Hematopoietic multipotent progenitor cell (in vitro differentiated cells): ENCODE measurements at regions not wholly inside any gene's neighbourhood (a gene's known extent, or its start where the extent isn't known, plus 50 kb on each side); places are given as distances from the start of the nearest gene placed in this dataset.
"Not testable (repeated sequence)": the region's sequence is repeated elsewhere in the genome, so short reads cannot be mapped to it uniquely, and the experiment has no call there.

Experiments
- DNase-seq, 3 donors: peaks; one replicate each; pipeline ENCODE4 v3.0.0-alpha.2; 2011 to 2015; ENCODE audit warnings: low read depth in 2 of 3, low spot score in 2 of 3

DNA sequence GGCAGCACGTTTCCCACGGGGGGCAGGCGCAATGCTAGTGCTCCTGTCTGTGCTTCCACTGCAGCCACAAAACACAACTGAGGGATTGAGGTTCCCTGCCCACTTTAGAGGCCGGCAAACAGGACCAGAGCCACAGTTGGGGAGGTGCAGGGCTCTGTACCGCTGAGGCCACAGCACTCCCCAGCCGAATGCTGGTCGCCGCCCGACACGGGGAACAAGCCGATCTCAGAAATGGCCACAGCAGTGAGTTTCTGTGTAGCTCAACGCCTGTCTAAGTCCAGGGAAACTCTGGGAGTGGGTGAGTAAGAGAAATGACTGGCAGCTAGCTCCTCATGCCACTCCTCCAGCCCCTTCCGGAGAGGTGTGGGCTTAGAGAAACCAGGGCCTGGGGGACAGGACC is 194.0 kb upstream of the VWC2 start:
- no peak for DNase-seq

DNA sequence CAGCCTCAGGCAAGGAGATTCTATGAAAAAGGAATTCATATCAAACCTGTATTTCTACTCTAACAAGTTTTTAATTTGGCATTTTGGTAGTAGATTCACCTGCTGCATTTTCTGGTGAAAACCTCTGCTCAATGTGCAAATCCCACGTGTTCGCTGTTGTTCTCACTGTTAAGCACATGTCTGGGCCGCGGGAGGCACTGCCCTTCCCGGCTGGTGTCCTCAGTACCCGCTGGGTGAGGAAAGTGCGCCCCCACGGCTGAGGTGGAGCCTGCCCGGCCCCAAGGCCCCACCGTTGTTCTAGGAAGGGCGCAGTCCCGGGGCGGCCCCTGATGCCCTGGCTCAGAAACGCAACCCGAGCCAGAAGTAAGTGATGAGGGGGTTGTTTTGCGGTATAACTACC is 193.4 kb upstream of the VWC2 start:
- no peak for DNase-seq

DNA sequence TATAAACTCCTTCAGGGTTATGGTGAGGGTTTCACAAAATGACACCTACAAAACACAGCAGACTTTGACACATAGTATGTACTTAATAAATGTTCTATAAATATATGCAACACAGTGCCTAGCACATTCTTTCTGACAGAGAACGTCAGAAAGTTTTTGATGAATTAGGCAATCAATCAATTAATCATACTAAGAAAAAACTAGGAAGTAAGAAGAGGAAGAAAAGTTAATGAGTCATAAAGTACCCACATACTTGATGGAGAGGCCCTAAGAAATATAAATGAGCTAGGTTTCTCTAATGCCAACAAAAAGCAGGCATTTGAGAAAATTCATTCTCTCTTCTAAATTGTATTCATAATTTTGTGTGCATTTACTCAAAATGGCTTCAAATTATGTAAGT is 192.7 kb upstream of the VWC2 start:
- peak in 1 of 3 donors; percentile 4 for DNase-seq

DNA sequence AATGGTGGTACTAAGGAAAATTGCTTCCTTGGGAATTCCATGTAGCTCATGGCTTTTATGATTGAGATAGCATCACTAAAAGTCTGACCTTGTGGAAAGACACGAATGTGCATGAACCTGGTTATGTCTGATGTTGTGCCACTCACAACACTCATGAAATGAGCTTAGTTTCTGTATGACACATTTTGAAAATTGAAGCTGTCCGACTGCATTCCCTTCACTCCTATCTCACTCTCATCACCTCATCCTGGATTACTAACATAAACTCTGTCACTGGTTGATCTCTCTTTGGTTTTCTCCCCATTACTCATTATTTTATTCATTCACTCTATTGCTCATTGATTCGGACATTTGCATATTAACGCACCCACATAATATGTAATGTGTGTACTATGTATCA is 190.0 kb upstream of the VWC2 start:
- DNase-seq, result no peak

DNA sequence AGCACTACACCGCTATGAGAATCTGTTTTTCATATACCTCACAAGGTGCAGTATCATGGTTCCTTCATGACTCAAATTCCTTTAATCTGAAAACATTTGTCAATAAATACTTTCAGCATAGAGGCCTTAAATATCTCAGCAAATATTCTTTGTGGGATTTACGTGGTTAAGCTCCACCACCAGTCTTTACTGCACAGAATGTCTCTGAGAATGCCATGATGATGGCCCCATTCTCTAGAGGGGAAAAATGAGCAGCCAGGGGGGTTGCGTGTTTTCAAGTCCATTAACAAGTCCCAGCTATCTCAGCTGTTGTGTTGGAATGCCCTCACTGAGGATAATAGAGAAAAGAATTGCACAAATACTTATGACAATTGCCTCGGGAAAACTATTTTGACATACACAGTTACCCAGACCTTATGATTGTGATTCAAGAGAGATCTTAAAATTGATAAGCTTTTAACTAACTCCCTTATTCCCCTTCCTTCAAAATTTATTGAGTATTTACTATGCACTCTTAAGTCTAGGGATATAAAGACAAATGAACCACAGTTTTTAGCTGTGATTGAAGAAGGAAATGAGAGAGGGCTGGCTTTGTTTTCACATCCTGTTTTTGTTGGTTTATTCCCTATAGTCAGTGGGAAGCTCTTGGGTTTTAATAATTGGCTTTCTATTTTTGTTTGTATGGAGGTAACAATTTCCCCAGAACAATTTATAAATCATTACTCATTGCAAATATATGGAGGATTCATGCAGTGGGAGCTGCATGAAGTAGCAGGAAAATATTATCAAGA is 176.5 kb upstream of the VWC2 start:
- DNase-seq, result no peak

DNA sequence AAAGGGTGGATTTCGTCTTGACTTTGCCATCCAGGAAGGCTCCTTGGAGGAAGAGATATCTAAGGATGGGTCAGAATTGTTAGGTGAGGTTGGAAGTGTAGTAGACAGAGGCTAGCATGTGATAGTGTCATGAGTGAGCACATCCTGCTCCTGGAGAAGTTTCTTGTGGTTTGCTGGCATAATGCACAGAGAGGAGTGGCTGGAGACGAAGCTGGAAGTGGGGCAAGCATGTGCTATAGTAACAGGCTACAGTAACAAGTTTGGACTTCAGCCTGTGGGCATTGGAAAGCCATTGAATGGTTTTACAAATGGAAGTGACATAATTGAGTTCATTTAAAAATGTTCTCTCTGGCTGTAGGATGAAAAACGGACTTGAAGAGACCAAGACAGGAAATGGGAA is 175.6 kb upstream of the VWC2 start:
- no peak for DNase-seq

DNA sequence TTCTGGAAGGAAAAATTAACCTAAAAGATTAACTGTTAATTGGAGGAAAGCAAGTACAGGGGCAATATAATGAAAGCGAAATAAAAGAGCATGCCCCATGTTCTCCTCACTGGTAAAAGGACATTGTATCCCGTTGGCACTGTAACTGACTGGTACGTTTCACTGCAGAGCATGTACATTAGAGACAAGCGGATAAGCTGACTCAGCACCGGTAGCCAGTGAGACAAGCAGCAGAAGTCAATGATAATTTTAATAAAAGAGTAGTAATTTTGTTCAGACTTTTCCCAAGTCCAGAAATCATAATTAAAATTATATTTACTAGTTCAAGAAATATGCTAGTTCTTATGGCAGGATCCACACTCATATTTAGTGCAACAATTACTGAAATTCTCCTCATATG is 161.5 kb upstream of the VWC2 start:
- DNase-seq, result no peak

DNA sequence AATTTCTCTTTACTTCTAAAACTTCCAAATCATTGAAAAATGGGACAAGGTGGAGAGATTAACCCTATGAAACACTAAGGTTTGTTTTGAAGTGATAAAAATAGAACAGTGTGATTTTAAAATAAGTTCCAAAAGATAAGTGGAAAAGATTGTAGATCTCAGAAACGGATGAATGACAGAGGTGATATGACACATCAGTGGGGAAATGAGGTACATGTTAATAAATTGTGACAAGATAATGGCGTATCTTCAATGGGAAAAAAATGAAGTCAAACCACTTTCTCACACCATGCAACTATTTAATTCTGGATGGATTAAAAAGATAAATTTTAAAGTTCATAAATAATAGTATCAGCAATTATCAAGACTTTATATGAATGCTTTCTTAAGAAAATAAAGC is 159.7 kb upstream of the VWC2 start:
- DNase-seq, result no peak

DNA sequence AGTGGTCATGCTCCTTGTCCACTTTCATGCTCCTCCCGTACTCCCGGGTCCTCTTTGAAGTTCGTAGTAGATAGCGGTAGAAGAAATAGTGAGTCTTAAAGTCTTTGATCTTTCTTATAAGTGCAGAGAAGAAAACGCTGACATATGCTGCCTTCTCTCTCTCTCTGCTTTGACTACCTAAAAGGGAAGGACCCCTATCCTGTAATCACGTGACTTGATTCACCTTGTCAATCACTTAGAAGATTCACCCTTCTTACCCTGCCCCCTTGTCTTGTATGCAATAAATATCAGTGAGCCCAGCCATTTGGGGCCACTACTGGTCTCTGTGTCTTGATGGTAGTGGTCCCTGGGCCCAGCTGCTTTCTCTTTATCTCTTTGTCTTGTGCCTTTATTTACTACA is 158.5 kb upstream of the VWC2 start:
- not testable (repeated sequence) for DNase-seq

DNA sequence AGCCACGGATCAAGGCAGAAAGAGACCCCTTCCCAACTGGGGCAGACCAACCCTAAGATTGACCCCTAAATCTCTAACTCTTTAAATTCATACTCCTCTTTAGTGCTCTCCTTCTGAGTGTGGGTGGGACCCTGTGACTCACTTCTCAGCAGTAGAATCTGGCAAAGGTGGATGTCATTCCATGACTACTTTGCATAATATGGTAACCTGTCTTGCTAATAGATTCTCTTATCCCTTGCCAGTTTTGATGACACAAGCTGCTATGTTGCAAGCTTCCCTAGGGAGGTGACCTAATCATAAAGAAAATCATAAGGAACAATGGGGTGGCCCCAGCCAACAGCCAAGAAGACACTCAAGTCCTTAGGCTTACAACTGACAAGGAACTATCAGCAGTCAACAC is 155.4 kb upstream of the VWC2 start:
- no peak for DNase-seq

DNA sequence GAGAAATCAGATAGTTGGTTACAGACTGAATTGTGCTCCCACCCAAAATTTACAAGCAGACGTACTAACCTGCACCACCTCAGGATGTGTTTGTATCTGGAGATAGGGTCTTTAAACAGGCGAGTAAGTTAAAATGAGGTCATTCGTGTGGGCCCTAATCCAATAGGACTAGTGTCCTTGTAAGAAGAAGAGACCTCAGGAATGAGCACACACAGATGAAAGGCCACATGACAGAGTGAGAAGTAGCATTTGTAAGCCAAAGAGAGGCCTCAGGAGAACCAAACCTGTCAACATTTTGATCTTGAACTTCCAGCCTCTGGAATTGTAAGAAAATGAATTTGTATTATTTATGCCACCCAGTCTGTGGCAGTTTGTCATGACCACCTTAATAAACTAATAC is 149.5 kb upstream of the VWC2 start:
- no peak for DNase-seq

DNA sequence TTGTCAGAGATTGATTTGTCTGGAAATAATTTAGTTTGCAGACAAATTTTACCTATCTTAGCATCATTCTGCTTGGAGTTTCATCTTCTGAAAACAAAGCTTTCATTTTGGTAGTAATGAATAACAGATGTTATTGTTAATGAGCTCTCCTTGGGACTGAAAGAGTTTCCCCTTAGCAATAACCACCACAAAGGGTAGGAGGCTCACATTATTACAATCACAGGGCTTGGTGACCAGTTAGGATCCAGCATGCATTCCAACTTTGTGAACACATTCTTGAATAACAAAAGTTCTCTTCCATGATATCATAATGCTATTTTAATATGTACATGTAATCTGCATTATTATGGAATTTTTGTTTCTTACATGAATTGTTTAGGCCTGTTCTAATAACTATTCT is 148.8 kb upstream of the VWC2 start:
- DNase-seq, result no peak

DNA sequence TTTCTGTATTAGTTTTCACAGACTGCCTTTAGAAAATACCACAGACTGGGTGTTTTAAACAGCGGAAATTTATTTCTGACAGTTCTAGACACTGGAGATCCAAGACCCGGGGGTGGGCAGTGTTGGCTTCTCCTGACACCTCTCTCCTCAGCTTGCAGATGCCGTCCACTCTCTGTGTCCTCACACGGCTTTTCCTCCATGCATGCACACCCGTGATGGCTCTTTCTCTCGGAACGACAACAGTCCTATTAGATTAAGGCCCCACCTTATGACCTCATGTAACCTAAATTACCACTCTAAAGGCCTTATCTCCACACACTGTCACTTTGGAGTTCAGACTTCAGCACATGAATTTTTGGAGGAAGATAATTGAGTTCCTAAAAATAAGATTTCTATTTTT is 142.9 kb upstream of the VWC2 start:
- DNase-seq, result no peak

DNA sequence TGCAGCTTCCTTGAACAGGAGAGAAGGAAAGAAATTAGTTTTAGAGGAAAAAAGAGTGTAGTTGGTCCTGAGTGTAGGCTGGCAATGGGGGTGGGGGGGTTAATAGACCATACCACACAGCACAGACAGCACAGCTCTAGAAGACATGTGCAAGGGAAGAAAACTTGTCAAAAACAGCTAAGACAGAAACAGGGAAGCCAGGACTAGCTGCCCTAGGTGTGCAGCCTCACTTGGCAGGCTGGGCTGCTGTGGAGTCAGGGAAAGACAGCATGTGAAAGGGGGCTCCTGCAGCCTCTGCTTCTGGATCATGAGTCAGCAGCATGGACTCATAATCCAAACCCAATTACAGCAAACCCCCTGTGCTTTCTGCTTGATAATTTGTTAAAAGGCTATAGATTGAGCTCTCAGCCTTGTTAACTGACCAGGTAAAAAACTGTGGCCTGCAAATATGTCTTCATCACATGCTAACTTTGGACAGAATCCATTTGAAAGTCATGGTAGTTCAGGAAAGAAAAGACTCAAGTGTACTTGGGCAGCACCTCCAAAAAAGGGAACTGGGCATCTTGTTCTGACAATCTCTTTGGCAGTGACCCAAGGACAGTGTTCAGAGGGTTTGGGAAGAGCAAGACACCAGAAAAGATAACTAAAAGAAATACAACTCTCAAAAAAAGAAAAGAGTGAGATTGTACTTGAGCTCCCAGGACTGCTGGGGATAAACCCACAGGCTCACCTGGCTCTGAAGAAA is 142.2 kb upstream of the VWC2 start:
- peak in 2 of 3 donors; percentile 7 to 59 for DNase-seq

DNA sequence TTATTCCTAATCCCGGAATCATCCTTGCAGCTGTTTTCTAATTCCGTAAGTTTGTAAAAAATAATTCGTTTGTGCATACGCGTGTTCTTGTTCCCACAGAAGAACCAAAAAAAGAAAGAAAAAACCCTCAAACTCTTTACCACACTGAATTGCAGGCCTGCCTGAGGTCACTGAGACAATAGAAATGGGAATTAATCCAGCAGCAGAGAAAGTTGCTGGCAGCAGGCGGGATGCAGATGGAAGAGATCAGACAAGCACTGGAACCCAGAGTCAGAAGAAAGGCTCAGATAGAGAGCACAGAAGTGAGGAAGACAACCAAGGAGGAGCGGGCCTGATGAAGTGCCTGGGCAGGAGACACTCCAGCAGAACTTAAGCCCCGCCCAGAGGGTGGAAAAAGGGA is 141.5 kb upstream of the VWC2 start:
- no peak for DNase-seq

DNA sequence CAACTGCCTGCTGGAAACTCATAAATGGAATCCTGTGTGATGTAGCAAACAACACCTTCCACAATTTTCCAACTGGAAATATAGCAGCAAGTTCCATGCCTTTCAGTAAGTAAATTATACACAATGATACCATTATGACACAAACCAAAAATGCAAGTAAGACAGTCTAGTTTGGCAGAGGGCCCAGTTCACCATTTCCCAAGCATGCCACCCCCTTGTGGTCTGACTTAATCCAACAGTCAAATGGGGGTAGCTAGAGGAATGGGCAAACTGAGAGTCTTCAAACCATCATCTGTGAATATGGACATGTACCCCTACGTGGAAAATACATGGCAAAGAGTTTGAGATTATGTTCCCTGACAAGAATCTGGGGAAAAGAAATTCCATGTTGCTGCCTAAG is 137.6 kb upstream of the VWC2 start:
- DNase-seq, result peak in 2 of 3 donors; percentile 1 to 22

DNA sequence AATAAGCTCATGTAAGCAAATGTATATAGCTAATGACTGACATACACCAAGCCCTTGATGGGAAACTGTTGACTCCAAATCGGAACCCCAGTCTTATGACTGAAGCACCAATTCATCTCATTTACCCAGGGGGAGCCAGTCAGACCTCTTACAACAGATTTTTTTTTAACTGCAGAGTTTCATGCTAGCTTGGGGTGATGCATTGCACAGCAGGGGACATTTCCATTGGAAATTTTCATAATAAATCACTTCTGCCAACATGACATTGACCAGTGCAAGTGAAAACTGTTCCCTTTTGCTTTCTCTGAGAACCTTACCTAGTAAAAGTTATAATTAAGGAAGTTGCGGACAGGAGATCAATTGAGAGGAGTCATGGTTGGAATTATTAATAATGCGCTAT is 137.0 kb upstream of the VWC2 start:
- no peak for DNase-seq

DNA sequence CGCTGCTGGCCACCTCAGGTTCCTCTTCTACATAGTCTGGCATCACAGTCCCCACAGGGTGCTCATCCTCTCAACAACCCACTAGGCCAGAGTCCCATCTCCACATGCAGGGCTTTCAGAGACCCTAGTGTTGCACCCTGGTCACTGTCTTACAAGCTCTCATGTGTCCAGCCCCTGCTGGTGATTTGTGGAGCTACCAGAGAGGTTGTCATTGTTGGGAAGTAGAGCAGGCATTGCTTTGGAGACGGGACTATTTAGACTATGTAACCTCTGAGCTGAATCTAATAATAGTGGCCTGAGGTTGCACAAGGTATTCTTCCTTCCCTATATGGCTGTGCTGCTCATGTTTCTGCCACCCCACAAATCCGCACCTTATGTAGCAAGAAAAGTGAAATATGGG is 135.3 kb upstream of the VWC2 start:
- no peak for DNase-seq

DNA sequence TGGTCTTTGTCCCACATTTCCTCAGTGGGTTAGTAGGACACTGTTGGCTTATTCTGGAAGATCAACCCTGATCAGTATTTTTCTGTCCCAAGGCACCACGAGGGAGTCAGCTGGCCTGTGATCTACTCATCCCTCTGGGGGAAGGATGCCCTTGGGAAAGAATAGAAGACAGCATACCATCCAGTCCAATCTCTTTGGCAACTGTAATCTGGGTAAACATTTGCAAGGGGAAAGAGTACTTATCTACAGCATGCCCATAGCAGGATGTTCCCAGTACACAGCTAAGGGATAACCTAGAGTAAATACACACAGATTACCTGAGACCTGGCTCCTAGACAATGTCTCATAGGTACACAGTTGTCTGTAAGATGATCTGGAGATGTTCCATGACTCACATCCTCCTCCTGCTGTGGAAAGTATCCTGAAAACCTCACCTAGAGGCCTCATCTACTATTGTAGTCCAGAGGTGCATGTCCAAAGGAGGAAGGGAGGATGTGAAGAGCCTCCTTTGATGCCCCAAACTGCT is 134.3 kb upstream of the VWC2 start:
- DNase-seq, result no peak

DNA sequence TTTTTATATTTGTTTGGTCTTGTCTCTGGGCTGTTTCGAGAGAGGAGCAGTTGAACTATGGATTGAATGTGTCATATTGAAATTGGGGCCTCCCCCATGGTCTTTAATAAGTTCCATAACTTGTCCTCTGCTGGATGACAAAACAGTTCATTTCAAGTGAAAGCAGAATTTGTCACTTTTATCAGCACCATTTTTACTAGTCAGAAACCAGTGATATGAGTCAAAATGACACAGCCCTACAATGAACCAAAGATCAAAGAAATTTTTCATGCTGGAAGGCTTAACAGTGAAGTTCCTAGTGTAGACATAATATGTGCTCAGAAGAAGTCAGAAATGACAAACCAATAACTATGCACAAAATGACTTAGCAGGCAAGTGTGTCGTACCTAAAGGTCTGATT is 133.6 kb upstream of the VWC2 start:
- no peak for DNase-seq

DNA sequence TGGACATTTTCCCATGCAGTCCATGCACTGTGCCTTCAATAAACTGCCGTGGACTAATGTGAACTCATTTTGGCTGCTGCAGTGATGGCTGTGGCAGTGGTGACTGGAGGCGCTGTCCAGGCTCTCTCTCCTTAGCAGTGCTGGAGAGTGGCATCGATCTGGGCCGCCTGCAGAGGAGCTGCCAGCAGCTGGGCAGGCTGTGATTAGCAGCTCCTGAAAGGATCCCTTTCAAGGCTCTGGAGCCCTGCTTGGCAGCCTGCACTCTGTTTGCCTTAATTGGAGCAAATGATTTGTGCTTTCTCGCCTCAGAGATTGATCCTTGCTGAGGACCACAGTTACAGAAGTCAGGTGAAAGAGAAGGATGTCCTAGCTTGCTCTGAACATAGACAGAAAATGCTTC is 130.1 kb upstream of the VWC2 start:
- DNase-seq, result no peak

DNA sequence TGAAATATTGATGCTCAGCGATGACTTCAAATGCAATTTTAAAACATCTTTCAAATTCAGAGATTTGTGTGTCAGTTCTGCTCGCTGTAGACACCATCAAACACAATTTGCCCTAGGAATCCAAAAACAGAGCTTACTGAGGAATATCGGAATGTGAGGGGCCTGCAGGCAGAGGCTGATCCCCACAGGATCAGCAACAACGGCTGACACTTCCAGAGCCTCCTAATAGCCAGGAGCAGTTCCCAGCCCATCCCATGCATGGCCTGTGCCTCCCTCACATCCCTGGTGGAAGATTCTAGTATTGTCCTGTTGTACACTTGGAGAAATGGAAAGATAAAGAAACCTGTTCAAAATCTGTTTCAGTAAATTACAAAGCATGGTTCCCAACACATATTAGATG is 129.7 kb upstream of the VWC2 start:
- DNase-seq, result no peak
